ENCODE measurements at regions not wholly inside any gene's neighbourhood (a gene's known extent, or its start where the extent isn't known, plus 50 kb on each side); places are given as distances from the start of the nearest gene placed in this dataset.

GRCh38 chr1:54488779-54489626 lies 59.0 kb upstream of the ACOT11 start:
- peak overlapping the region; percentile 83 for H3K4me3 Mint-ChIP-seq (ENCODE audit: unreplicated experiment)
- H3K9me3 Mint-ChIP-seq (ENCODE audit: unreplicated experiment) = peaks cover 3% of the 10 kb centered on the region
- peaks cover 7% of the 10 kb centered on the region for H3K27me3 Mint-ChIP-seq (ENCODE audit: unreplicated experiment)
- H3K4me1 Mint-ChIP-seq (ENCODE audit: low read depth, unreplicated experiment) = peaks cover 36% of the 10 kb centered on the region
- peak; percentile 88 for DNase-seq
- peak; percentile 99 for TF ChIP-seq CTCF (IDR thresholded peaks at IDR 0.05; ENCODE audit: partially characterized antibody, unreplicated experiment)
- no peaks in the 10 kb centered on the region for H3K36me3 Mint-ChIP-seq (ENCODE audit: unreplicated experiment)
- H3K27ac Mint-ChIP-seq (ENCODE audit: unreplicated experiment) = peak overlapping the region; percentile 90

- Mint-ChIP-seq H3K4me3 (ENCODE audit: unreplicated experiment) (peak overlapping the region; percentile 92), H3K27me3 (ENCODE audit: unreplicated experiment) (peaks cover 7% of the 10 kb centered on the region), H3K4me1 (ENCODE audit: low read depth, unreplicated experiment) (peaks cover 36% of the 10 kb centered on the region), H3K9me3 (ENCODE audit: unreplicated experiment) (peaks cover 3% of the 10 kb centered on the region), H3K36me3 (ENCODE audit: unreplicated experiment) (no peaks in the 10 kb centered on the region), H3K27ac (ENCODE audit: unreplicated experiment) (peak overlapping the region; percentile 93)
- no peak for TF ChIP-seq CTCF (IDR thresholded peaks at IDR 0.05; ENCODE audit: partially characterized antibody, unreplicated experiment)
- peak; percentile 96 for DNase-seq
Measured at GRCh38 chr1:54488065-54488750, 59.8 kb upstream of the ACOT11 start.

GRCh38 chr1:54487571-54488050 lies 60.4 kb upstream of the ACOT11 start:
- DNase-seq = no peak
- Mint-ChIP-seq H3K9me3 (ENCODE audit: unreplicated experiment) (peaks cover 3% of the 10 kb centered on the region), H3K27me3 (ENCODE audit: unreplicated experiment) (peaks cover 7% of the 10 kb centered on the region), H3K27ac (ENCODE audit: unreplicated experiment) (peak overlapping the region; percentile 87), H3K4me1 (ENCODE audit: low read depth, unreplicated experiment) (peaks cover 36% of the 10 kb centered on the region), H3K36me3 (ENCODE audit: unreplicated experiment) (no peaks in the 10 kb centered on the region), H3K4me3 (ENCODE audit: unreplicated experiment) (peak overlapping the region; percentile 85)
- TF ChIP-seq CTCF (IDR thresholded peaks at IDR 0.05; ENCODE audit: partially characterized antibody, unreplicated experiment) = no peak

- Mint-ChIP-seq H3K9me3 (ENCODE audit: unreplicated experiment) (peaks cover 3% of the 10 kb centered on the region), H3K27me3 (ENCODE audit: unreplicated experiment) (peaks cover 7% of the 10 kb centered on the region), H3K27ac (ENCODE audit: unreplicated experiment) (peak overlapping the region; percentile 20), H3K36me3 (ENCODE audit: unreplicated experiment) (no peaks in the 10 kb centered on the region), H3K4me1 (ENCODE audit: low read depth, unreplicated experiment) (peaks cover 36% of the 10 kb centered on the region), H3K4me3 (ENCODE audit: unreplicated experiment) (peak overlapping the region; percentile 85)
- TF ChIP-seq CTCF (IDR thresholded peaks at IDR 0.05; ENCODE audit: partially characterized antibody, unreplicated experiment) = no peak
- DNase-seq = no peak
Measured at GRCh38 chr1:54486907-54487306, 61.1 kb upstream of the ACOT11 start.
